Liver (tissue), 7 donors: ENCODE measurements at regions not wholly inside any gene's neighbourhood (a gene's known extent, or its start where the extent isn't known, plus 50 kb on each side); places are given as distances from the start of the nearest gene placed in this dataset.

Experiments used
- DNase-seq: peaks from one replicate; pipeline ENCODE4 v3.0.0-alpha.2; 2017; ENCODE audit warnings: low spot score
- H3K27ac ChIP-seq, 2 donors: one replicate each; pipeline ENCODE4 v1.7.0; 2013; ENCODE audit warnings: inconsistent platforms in 2 of 2, low read length in 2 of 2, control low read depth in 1 of 2, low read depth in 1 of 2, mild to moderate bottlenecking in 1 of 2
- H3K27me3 ChIP-seq, 4 donors: one replicate each; pipeline versions ENCODE4 v1.6.1 to v1.7.0; 2013; ENCODE audit warnings: low read length in 3 of 4, inconsistent platforms in 1 of 4, mild to moderate bottlenecking in 1 of 4, moderate library complexity in 1 of 4; ENCODE audit not compliant: control insufficient read depth in 4 of 4, insufficient read depth in 4 of 4
- H3K36me3 ChIP-seq, 4 donors: one replicate each; pipeline versions ENCODE4 v1.6.1 to v1.7.0; 2013; ENCODE audit warnings: low read length in 3 of 4, mild to moderate bottlenecking in 3 of 4, low read depth in 1 of 4, moderate library complexity in 1 of 4; ENCODE audit not compliant: control insufficient read depth in 4 of 4, insufficient read depth in 3 of 4
- H3K4me1 ChIP-seq, 4 donors: one replicate each; pipeline versions ENCODE4 v1.6.1 to v1.7.0; 2013; ENCODE audit warnings: low read length in 3 of 4, mild to moderate bottlenecking in 3 of 4, moderate library complexity in 1 of 4; ENCODE audit not compliant: control insufficient read depth in 4 of 4, insufficient read depth in 4 of 4
- H3K4me3 ChIP-seq, 3 donors: one replicate each; pipeline versions ENCODE4 v1.6.1 to v1.7.0; 2013; ENCODE audit warnings: low read length in 3 of 3, control low read depth in 1 of 3, low read depth in 1 of 3, mild to moderate bottlenecking in 1 of 3
- H3K9ac ChIP-seq, 2 donors: one replicate each; pipeline ENCODE4 v1.7.0; 2013; ENCODE audit warnings: low read length in 2 of 2, mild to moderate bottlenecking in 2 of 2, moderate library complexity in 2 of 2, control low read depth in 1 of 2, low read depth in 1 of 2
- H3K9me3 ChIP-seq, 4 donors: one replicate each; pipeline versions ENCODE4 v1.6.1 to v1.7.0; 2013; ENCODE audit warnings: low read length in 3 of 4; ENCODE audit not compliant: control insufficient read depth in 4 of 4
- FOXA2 ChIP-seq: IDR thresholded peaks from 2 replicates; pipeline ENCODE4 v1.6.1; 2016; ENCODE audit warnings: antibody characterized with exemption
- GABPA ChIP-seq, 2 donors: IDR thresholded peaks in 1 of 2; conservative IDR thresholded peaks in 1 of 2; 2 replicates each; pipeline ENCODE4 v1.6.1; 2016; ENCODE audit warnings: antibody characterized with exemption in 2 of 2, mild to moderate bottlenecking in 1 of 2, moderate library complexity in 1 of 2
- HNF4A ChIP-seq, 2 donors: conservative IDR thresholded peaks; 2 replicates each; pipeline ENCODE4 v1.6.1; 2016; ENCODE audit warnings: antibody characterized with exemption in 2 of 2, mild to moderate bottlenecking in 2 of 2
- HNF4G ChIP-seq: IDR thresholded peaks from 2 replicates; pipeline ENCODE4 v1.6.1; 2016; ENCODE audit warnings: antibody characterized with exemption
- RAD21 ChIP-seq, 2 donors: IDR thresholded peaks; 2 replicates each; pipeline ENCODE4 v1.6.1; 2016; ENCODE audit warnings: antibody characterized with exemption in 2 of 2, mild to moderate bottlenecking in 2 of 2
- RXRA ChIP-seq, 2 donors: IDR thresholded peaks; 2 replicates each; pipeline ENCODE4 v1.6.1; 2017 to 2018; ENCODE audit warnings: antibody characterized with exemption in 2 of 2, mild to moderate bottlenecking in 1 of 2
- YY1 ChIP-seq: IDR thresholded peaks from 2 replicates; pipeline ENCODE4 v1.6.1; 2016; ENCODE audit warnings: antibody characterized with exemption, mild to moderate bottlenecking
- WGBS: extraction: QIAGEN DNeasy Blood & Tissue Kit; methylation state at CpG from one replicate; pipeline ENCODE4 v1.1.7; 2013; 5-methylcytosine and 5-hydroxymethylcytosine counted together
- TF ChIP-seq, protein P1 (sequence below): IDR thresholded peaks from 2 replicates; pipeline ENCODE4 v1.6.1; 2016; ENCODE audit warnings: antibody characterized with exemption
- TF ChIP-seq, protein P2 (sequence below): IDR thresholded peaks from 2 replicates; pipeline ENCODE4 v1.6.1; 2016; ENCODE audit warnings: antibody characterized with exemption
- donor health status: healthy.
- donor health status: healthy.
- donor health status: healthy.
- donor health status: healthy.

DNA sequence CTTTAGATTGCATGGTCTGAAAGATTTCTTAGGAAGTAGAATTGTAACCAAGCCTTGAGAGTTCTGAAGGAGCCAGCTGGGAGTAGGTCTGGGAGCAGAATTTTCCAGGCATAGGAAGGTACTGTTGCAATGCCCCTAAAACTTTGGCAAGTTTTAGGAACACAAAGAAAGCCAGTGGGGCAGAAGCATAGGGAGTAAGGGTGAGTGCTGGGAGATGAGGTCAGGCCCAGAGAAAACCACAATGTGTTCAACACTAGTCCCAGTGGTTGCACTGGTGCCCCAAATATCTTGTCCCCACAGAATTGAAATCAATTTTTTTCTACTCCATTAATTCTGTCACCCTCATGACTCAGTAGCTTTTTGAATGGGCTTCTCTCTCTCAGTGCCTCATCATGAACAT, 120.7 kb upstream of the GALNT15 start:
- Histone ChIP-seq H3K4me1 (peaks cover 0 to 15% (median 0%) of the 10 kb centered on the region in 4 donors), H3K9ac (no peak overlapping the region), H3K27me3 (no peaks in the 10 kb centered on the region), H3K4me3 (no peak overlapping the region), H3K27ac (no peak overlapping the region), H3K9me3 (no peaks in the 10 kb centered on the region), H3K36me3 (no peaks in the 10 kb centered on the region)
- TF ChIP-seq HNF4A (conservative IDR thresholded peaks at IDR 0.05): no peak
- DNase-seq: no peak

DNA sequence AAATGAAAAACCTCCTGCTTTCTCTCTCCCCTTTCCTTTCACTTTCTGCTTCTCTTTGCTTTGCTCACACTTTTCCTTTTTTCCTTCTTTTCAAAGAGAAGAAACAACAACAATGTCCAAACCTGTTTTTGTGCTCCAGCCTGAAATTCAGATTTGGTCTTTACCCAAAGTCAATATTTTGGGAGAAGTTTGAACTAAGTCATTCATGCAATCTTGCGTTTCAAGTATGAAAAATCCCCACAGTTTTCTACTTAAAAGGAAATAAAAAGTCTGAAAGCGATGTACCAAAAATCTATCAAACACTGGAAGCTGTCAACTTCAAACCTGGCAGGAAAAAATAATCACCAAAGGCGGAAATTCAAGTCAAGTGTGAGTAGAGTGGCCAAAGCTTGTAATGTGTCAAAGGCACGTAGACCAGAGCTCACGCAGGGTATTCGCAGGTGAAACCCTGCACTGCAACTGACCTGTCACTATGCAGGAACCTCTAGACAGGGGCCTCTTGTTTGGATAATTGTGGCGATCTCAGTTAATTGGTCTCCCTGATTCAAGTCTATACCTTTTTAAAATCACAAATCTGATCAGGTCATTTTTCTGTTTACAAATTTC, 118.8 kb upstream of the GALNT15 start:
- Histone ChIP-seq H3K4me3 (no peak overlapping the region), H3K9ac (peak overlapping the region in 1 of 2 donors; percentile 69), H3K36me3 (no peaks in the 10 kb centered on the region), H3K27ac (peak overlapping the region; percentile 48 to 49), H3K27me3 (no peaks in the 10 kb centered on the region), H3K9me3 (no peaks in the 10 kb centered on the region), H3K4me1 (peaks cover 0 to 15% (median 1%) of the 10 kb centered on the region in 4 donors)
- no peak for DNase-seq
- TF ChIP-seq RAD21 (IDR thresholded peaks at IDR 0.05): peak in 1 of 2 donors; percentile 5
- peak in 1 of 2 donors; percentile 21 for TF ChIP-seq RXRA (IDR thresholded peaks at IDR 0.05)
- TF ChIP-seq HNF4A (conservative IDR thresholded peaks at IDR 0.05): no peak
- TF ChIP-seq, protein P1, sequence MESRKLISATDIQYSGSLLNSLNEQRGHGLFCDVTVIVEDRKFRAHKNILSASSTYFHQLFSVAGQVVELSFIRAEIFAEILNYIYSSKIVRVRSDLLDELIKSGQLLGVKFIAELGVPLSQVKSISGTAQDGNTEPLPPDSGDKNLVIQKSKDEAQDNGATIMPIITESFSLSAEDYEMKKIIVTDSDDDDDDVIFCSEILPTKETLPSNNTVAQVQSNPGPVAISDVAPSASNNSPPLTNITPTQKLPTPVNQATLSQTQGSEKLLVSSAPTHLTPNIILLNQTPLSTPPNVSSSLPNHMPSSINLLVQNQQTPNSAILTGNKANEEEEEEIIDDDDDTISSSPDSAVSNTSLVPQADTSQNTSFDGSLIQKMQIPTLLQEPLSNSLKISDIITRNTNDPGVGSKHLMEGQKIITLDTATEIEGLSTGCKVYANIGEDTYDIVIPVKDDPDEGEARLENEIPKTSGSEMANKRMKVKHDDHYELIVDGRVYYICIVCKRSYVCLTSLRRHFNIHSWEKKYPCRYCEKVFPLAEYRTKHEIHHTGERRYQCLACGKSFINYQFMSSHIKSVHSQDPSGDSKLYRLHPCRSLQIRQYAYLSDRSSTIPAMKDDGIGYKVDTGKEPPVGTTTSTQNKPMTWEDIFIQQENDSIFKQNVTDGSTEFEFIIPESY: no peak
- whole genome bisulfite sequencing: 36% methylated on average over 7 of the region's 7 CpGs

DNA sequence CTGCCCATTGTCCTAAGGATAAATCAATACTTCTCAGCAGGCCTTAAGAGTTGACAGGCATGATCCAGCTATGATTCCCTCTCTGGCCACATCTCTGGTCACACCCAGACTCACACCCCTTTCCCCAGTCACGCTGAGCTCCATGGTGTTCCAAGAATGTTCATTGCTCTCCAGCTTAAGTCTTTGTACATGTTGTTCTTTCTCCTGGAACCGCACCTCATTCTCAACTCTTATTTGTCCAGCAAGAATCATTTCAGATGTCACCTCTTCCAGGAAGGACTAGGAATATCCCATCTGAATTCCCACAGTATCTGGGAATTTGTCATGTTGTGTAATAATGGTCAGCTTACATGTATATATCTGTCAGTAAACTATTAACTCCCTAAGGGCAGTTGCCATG, 118.3 kb upstream of the GALNT15 start:
- Histone ChIP-seq H3K9me3 (no peaks in the 10 kb centered on the region), H3K9ac (peak overlapping the region in 1 of 2 donors; percentile 1), H3K27ac (peak overlapping the region; percentile 48 to 49), H3K36me3 (no peaks in the 10 kb centered on the region), H3K4me3 (no peak overlapping the region), H3K4me1 (peaks cover 0 to 15% (median 1%) of the 10 kb centered on the region in 4 donors), H3K27me3 (no peaks in the 10 kb centered on the region)
- WGBS: 76% methylated on average over 2 of the region's 2 CpGs
- no peak for DNase-seq
- peak; percentile 4 for TF ChIP-seq YY1
- TF ChIP-seq, protein P2, sequence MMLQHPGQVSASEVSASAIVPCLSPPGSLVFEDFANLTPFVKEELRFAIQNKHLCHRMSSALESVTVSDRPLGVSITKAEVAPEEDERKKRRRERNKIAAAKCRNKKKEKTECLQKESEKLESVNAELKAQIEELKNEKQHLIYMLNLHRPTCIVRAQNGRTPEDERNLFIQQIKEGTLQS: no peak

DNA sequence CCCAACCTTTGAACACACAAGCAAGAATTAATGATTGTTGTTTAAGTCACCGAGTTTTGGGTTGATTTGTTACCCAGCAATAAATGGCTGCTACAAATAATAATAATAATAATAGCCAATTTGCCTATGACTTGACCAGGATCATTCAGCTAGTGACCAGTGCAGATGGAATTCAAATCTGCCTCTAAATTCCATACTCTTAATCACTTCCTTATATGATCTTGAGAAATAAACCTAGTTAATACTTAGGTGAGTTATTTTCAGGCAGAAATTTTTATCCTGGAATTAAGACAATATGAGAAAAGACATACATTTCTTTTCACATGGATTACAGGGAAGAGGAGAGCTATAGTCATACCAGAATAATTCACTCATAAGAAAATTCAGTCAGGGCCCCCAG, 116.0 kb upstream of the GALNT15 start:
- 91% methylated on average over 1 of the region's 1 CpG for WGBS

More for the DNA sequence above, 116.0 kb upstream of the GALNT15 start:
- Histone ChIP-seq H3K9ac (no peak overlapping the region), H3K27me3 (no peaks in the 10 kb centered on the region), H3K4me3 (no peak overlapping the region), H3K36me3 (no peaks in the 10 kb centered on the region), H3K4me1 (peaks cover 0 to 15% (median 1%) of the 10 kb centered on the region in 4 donors), H3K27ac (no peak overlapping the region), H3K9me3 (no peaks in the 10 kb centered on the region)
- DNase-seq: no peak
- TF ChIP-seq HNF4G: no peak
- TF ChIP-seq FOXA2: no peak
- no peak for TF ChIP-seq GABPA (IDR thresholded peaks at IDR 0.05 in 1 of 2, conservative IDR thresholded peaks at IDR 0.05 in 1 of 2)
